GM12878 (cell line): ENCODE measurements at regions not wholly inside any gene's neighbourhood (a gene's known extent, or its start where the extent isn't known, plus 50 kb on each side); places are given as distances from the start of the nearest gene placed in this dataset.

Experiments used
- ATAC-seq: fragments of 200-7000 bp; cut with Tn5 transposase; 3 replicates; pipeline ENCODE4 v1.9.1; 2020; ENCODE audit warnings: mild to moderate bottlenecking, moderate library complexity
- BruUV-seq: library from RNA; stranded (reverse); fragments of 400-500 nt; replicated peaks from 2 replicates; lab custom pipeline; 2021; lab: Mats Ljungman, UMichigan
- CTCF ChIA-PET: fragments of 300-600 bp; sonication (Branson Sonifier 250); formaldehyde crosslinking; extraction: SDS; loops from one replicate; lab custom pipeline; 2021; ENCODE audit warnings: inconsistent platforms; lab: Yijun Ruan, JAX
- POLR2A ChIA-PET: fragments of 350-600 bp; formaldehyde crosslinking; extraction: SDS; loops from one replicate; lab custom pipeline; 2021; ENCODE audit warnings: inconsistent platforms; lab: Charles Lee
- RAD21 ChIA-PET: fragments of 300-600 bp; sonication (Branson Sonifier 250); formaldehyde crosslinking; loops from one replicate; lab custom pipeline; 2023; ENCODE audit warnings: antibody characterized with exemption; ENCODE audit not compliant: unreplicated experiment; lab: Charles Lee
- SMC1A ChIA-PET: fragments of 300-600 bp; sonication (Branson Sonifier 250); formaldehyde crosslinking; loops from one replicate; lab custom pipeline; 2023; ENCODE audit not compliant: unreplicated experiment, uncharacterized antibody; lab: Charles Lee
- DNase-seq: peaks from one replicate; pipeline ENCODE4 v3.0.0-alpha.2; 2011; ENCODE audit warnings: low read depth, low spot score
- FAIRE-seq: peaks from 3 replicates; lab custom pipeline; 2011; peaks lifted over from hg19 to GRCh38; lab: Jason Lieb, UNC
- H2AFZ ChIP-seq: 2 replicates; pipeline ENCODE4 v1.6.0; 2011; ENCODE audit warnings: low read depth, low read length, control low read depth; ENCODE audit not compliant: control insufficient read depth
- H3K27ac ChIP-seq: 2 replicates; pipeline ENCODE4 v1.5.1; 2011; ENCODE audit warnings: control low read depth; ENCODE audit not compliant: control insufficient read depth, insufficient read depth
- H3K27me3 ChIP-seq, 2 experiments: replicated peaks in 1 of 2; 2 replicates each; pipeline versions ENCODE4 v1.6.0 to v1.6.1; 2011; ENCODE audit warnings: low read length in 1 of 2; ENCODE audit not compliant: control insufficient read depth in 2 of 2, insufficient read depth in 2 of 2
- H3K36me3 ChIP-seq, 2 experiments: 2 replicates each; pipeline ENCODE4 v1.5.1; 2011; ENCODE audit warnings: low read length in 1 of 2; ENCODE audit not compliant: control insufficient read depth in 2 of 2, insufficient read depth in 2 of 2
- H3K4me1 ChIP-seq: 2 replicates; pipeline ENCODE4 v1.6.1; 2011; ENCODE audit warnings: mild to moderate bottlenecking, low read length, moderate library complexity, mixed read lengths; ENCODE audit not compliant: control insufficient read depth, insufficient read depth
- H3K4me2 ChIP-seq: 2 replicates; pipeline ENCODE4 v1.6.0; 2011; ENCODE audit warnings: control low read depth; ENCODE audit not compliant: control insufficient read depth, insufficient read depth
- H3K4me3 ChIP-seq: fragments of 200-600 bp; sonication (generic); 2 replicates; pipeline ENCODE4 v1.5.1; 2016
- H3K79me2 ChIP-seq: 2 replicates; pipeline ENCODE4 v1.6.0; 2011; ENCODE audit warnings: low read length; ENCODE audit not compliant: control insufficient read depth, insufficient read depth
- H3K9ac ChIP-seq: 2 replicates; pipeline ENCODE4 v1.8.0; 2011; ENCODE audit warnings: low read length, control low read depth, mixed read lengths; ENCODE audit not compliant: control insufficient read depth, insufficient read depth
- H3K9me3 ChIP-seq: replicated peaks from 3 replicates; pipeline ENCODE4 v1.5.1; 2011; ENCODE audit warnings: mild to moderate bottlenecking, low read length; ENCODE audit not compliant: control insufficient read depth, insufficient read depth
- H4K20me1 ChIP-seq: 2 replicates; pipeline ENCODE4 v1.6.0; 2011; ENCODE audit not compliant: control insufficient read depth, insufficient read depth
- BCL11A ChIP-seq: IDR thresholded peaks from 2 replicates; pipeline ENCODE4 v1.6.1; 2011; ENCODE audit warnings: low read depth, low read length
- E4F1 ChIP-seq: fragments of 450-650 bp; IDR thresholded peaks from 2 replicates; pipeline ENCODE4 v1.6.1; 2018; ENCODE audit warnings: borderline replicate concordance, mild to moderate bottlenecking; ENCODE audit not compliant: partially characterized antibody
- EED ChIP-seq: sonication (generic); IDR thresholded peaks from 2 replicates; pipeline ENCODE4 v1.6.1; 2016; ENCODE audit warnings: antibody characterized with exemption, low read depth
- EGR1 ChIP-seq, 2 experiments: IDR thresholded peaks; 1 replicate in 1 of 2; 2 replicates in 1 of 2; pipeline ENCODE4 v1.6.1; 2011 to 2012; ENCODE audit warnings: low read depth in 2 of 2, low read length in 2 of 2, borderline replicate concordance in 1 of 2, mild to moderate bottlenecking in 1 of 2, moderate library complexity in 1 of 2
- IKZF1 ChIP-seq: fragments of 450-650 bp; conservative IDR thresholded peaks from 2 replicates; pipeline ENCODE4 v1.6.1; 2017; ENCODE audit warnings: antibody characterized with exemption, mild to moderate bottlenecking
- KDM1A ChIP-seq: fragments of 200-600 bp; sonication (generic); IDR thresholded peaks from 2 replicates; pipeline ENCODE4 v1.6.1; 2016; ENCODE audit warnings: borderline replicate concordance
- LARP7 ChIP-seq: fragments of 450-650 bp; IDR thresholded peaks from 2 replicates; pipeline ENCODE4 v1.6.1; 2017; ENCODE audit warnings: mild to moderate bottlenecking
- RELB ChIP-seq: fragments of 450-650 bp; IDR thresholded peaks from 2 replicates; pipeline ENCODE4 v1.6.1; 2017; ENCODE audit warnings: low read depth, mild to moderate bottlenecking, moderate library complexity
- REST ChIP-seq: IDR thresholded peaks from 2 replicates; pipeline ENCODE4 v1.6.1; 2012; ENCODE audit warnings: mild to moderate bottlenecking, low read depth, low read length
- SRF ChIP-seq, 2 experiments: IDR thresholded peaks; 2 replicates each; pipeline ENCODE4 v1.6.1; 2011; ENCODE audit warnings: low read depth in 2 of 2, low read length in 2 of 2, mild to moderate bottlenecking in 1 of 2, moderate library complexity in 1 of 2
- STAT1 ChIP-seq: fragments of 450-650 bp; conservative IDR thresholded peaks from 2 replicates; pipeline ENCODE4 v1.6.1; 2014; ENCODE audit warnings: antibody characterized with exemption, mild to moderate bottlenecking
- TAF1 ChIP-seq: IDR thresholded peaks from 2 replicates; pipeline ENCODE4 v1.6.1; 2011; ENCODE audit warnings: mild to moderate bottlenecking, low read depth, low read length, borderline replicate concordance
- TBL1XR1 ChIP-seq: IDR thresholded peaks from 2 replicates; pipeline ENCODE4 v1.6.1; 2012; ENCODE audit warnings: low read depth, low read length, improper control_type of control experiment
- ZBTB11 ChIP-seq: fragments of 450-650 bp; formaldehyde crosslinking; IDR thresholded peaks from 2 replicates; pipeline ENCODE4 v1.5.0; 2022; ENCODE audit warnings: mild to moderate bottlenecking, missing genetic modification characterization
- WGBS: methylation state at CpG from one replicate; pipeline ENCODE4 v1.1.6; 2016; ENCODE audit warnings: low lambda C conversion rate; ENCODE audit not compliant: insufficient replicate concordance, insufficient coverage; ENCODE audit errors: missing lambda C conversion rate; 5-methylcytosine and 5-hydroxymethylcytosine counted together
- in situ Hi-C: fragments of 300-500 bp; cut with MboI; formaldehyde crosslinking; loops from 9 replicates; pipeline ENCODE4 v1.14.3; 2018; ENCODE audit warnings: mixed read lengths
- intact Hi-C: fragments of 100-400 bp; cut with micrococcal nuclease; formaldehyde crosslinking; loops from one replicate; pipeline ENCODE4 v1.14.2; 2022; ENCODE audit not compliant: unreplicated experiment

- no peaks in the 10 kb centered on the region for H3K4me1 ChIP-seq
- H3K9ac ChIP-seq = no peak overlapping the region
- H3K36me3 ChIP-seq = no peaks in the 10 kb centered on the region
- ATAC-seq (no peak), DNase-seq (no peak), FAIRE-seq (no peak)
- in situ Hi-C loops = no loop called here
- ChIA-PET CTCF (no interaction called here), POLR2A (no interaction called here), RAD21 (no interaction called here), SMC1A (no interaction called here)
- no peaks in the 10 kb centered on the region for H3K27me3 ChIP-seq
- no peaks in the 10 kb centered on the region for H4K20me1 ChIP-seq
- no peak overlapping the region for H2AFZ ChIP-seq
- 41% methylated on average over 4 of the region's 4 CpGs for WGBS
- intact Hi-C loops = no loop called here
- no TSS peak for BruUV-seq
- TF ChIP-seq STAT1 = no peak
- TF ChIP-seq REST = no peak
- no peak for TF ChIP-seq RELB
- TF ChIP-seq TBL1XR1 = no peak
- TF ChIP-seq LARP7 = no peak
- TF ChIP-seq EED = no peak
- no peak for TF ChIP-seq BCL11A
- TF ChIP-seq IKZF1 = no peak
- TF ChIP-seq E4F1 = no peak
- no peak for TF ChIP-seq KDM1A
- TF ChIP-seq EGR1 (IDR thresholded peaks at IDR 0.05; ENCODE audit: borderline replicate concordance in 1 of 2, low read depth in 2 of 2, low read length in 2 of 2) = no peak
- no peak for TF ChIP-seq TAF1
- no peak for TF ChIP-seq ZBTB11
- no peak for TF ChIP-seq SRF (IDR thresholded peaks at IDR 0.05; ENCODE audit: low read depth in 2 of 2, low read length in 2 of 2)
- no peaks in the 10 kb centered on the region for H3K9me3 ChIP-seq
- H3K4me2 ChIP-seq = no peak overlapping the region
- H3K4me3 ChIP-seq = no peak overlapping the region
- H3K79me2 ChIP-seq = no peaks in the 10 kb centered on the region
- H3K27ac ChIP-seq = no peak overlapping the region
These were observed 70.1 kb downstream of the NKX2-1 start for GRCh38 chr14:36449903-36450302.
